Caco-2 (cell line): ENCODE measurements at regions not wholly inside any gene's neighbourhood (a gene's known extent, or its start where the extent isn't known, plus 50 kb on each side); places are given as distances from the start of the nearest gene placed in this dataset.
"Not testable (repeated sequence)": the region's sequence is repeated elsewhere in the genome, so short reads cannot be mapped to it uniquely, and the experiment has no call there.

ENCODE experiments used
- BruUV-seq: library from RNA; stranded (reverse); fragments of 400-500 nt; replicated peaks from 2 replicates; lab custom pipeline; 2021; lab: Mats Ljungman, UMichigan
- CTCF ChIA-PET: fragments of 300-600 bp; sonication (Branson Sonifier 250); formaldehyde crosslinking; loops from one replicate; lab custom pipeline; 2022; ENCODE audit warnings: antibody characterized with exemption; lab: Charles Lee
- POLR2A ChIA-PET: fragments of 300-600 bp; sonication (Branson Sonifier 250); formaldehyde crosslinking; loops from one replicate; lab custom pipeline; 2022; ENCODE audit warnings: antibody characterized with exemption; lab: Charles Lee
- DNase-seq, 2 experiments: peaks; one replicate each; pipeline versions ENCODE4 v3.0.0 to v3.0.0-alpha.2; 2020 to 2022
- H3K27me3 ChIP-seq: replicated peaks from 2 replicates; pipeline ENCODE4 v1.6.0; 2011; ENCODE audit warnings: low read length; ENCODE audit not compliant: control insufficient read depth, insufficient read depth
- H3K36me3 ChIP-seq: 2 replicates; pipeline ENCODE4 v1.5.1; 2011; ENCODE audit warnings: low read length; ENCODE audit not compliant: control insufficient read depth, insufficient read depth
- H3K4me1 ChIP-seq: fragments of 250-450 bp; sonication (Bioruptor Pico); 2 replicates; pipeline ENCODE4 v1.5.1; 2020; ENCODE audit warnings: mild to moderate bottlenecking
- H3K4me3 ChIP-seq: 2 replicates; pipeline ENCODE4 v1.5.1; 2011; ENCODE audit warnings: low read depth, mild to moderate bottlenecking, control low read depth, low read length
- H3K9me3 ChIP-seq: fragments of 250-450 bp; sonication (Bioruptor Pico); 2 replicates; pipeline ENCODE4 v1.5.1; 2020; ENCODE audit warnings: mild to moderate bottlenecking, moderate library complexity
- H3K27ac Mint-ChIP-seq: one replicate; pipeline ENCODE4 v1.8.0; 2022; ENCODE audit warnings: mixed read lengths; ENCODE audit not compliant: unreplicated experiment
- H3K27me3 Mint-ChIP-seq: one replicate; pipeline ENCODE4 v1.8.0; 2022; ENCODE audit warnings: mixed read lengths; ENCODE audit not compliant: insufficient read depth, unreplicated experiment
- H3K36me3 Mint-ChIP-seq: one replicate; pipeline ENCODE4 v1.8.0; 2022; ENCODE audit warnings: mild to moderate bottlenecking, mixed read lengths; ENCODE audit not compliant: insufficient read depth, unreplicated experiment
- H3K4me1 Mint-ChIP-seq: one replicate; pipeline ENCODE4 v1.8.0; 2022; ENCODE audit warnings: low read depth, mixed read lengths; ENCODE audit not compliant: unreplicated experiment
- H3K4me3 Mint-ChIP-seq: one replicate; pipeline ENCODE4 v1.8.0; 2022; ENCODE audit warnings: mild to moderate bottlenecking, moderate library complexity, mixed read lengths; ENCODE audit not compliant: unreplicated experiment
- H3K9me3 Mint-ChIP-seq: one replicate; pipeline ENCODE4 v1.8.0; 2022; ENCODE audit warnings: mixed read lengths; ENCODE audit not compliant: unreplicated experiment
- intact Hi-C: fragments of 100-400 bp; cut with micrococcal nuclease; formaldehyde crosslinking; loops from one replicate; pipeline ENCODE4 v1.10.0; 2022; ENCODE audit not compliant: unreplicated experiment
- TF ChIP-seq, protein P1 (sequence below), 2 experiments: fragments of 200-600 bp in 1 of 2; IDR thresholded peaks; 1 replicate in 1 of 2; 2 replicates in 1 of 2; pipeline versions ENCODE4 v1.5.1 to v1.8.0; 2011 to 2022; ENCODE audit warnings: antibody characterized with exemption in 1 of 2, control low read depth in 1 of 2, inconsistent platforms in 1 of 2, low read depth in 1 of 2, low read length in 1 of 2, mild to moderate bottlenecking in 1 of 2, moderate library complexity in 1 of 2; ENCODE audit not compliant: insufficient read depth in 1 of 2, severe bottlenecking in 1 of 2, unreplicated experiment in 1 of 2

GRCh38 chr5:124492444-124493224, 253.8 kb downstream of the ZNF608 start:
- H3K27me3 ChIP-seq = no peaks in the 10 kb centered on the region
- no peak overlapping the region for H3K4me3 ChIP-seq
- H3K36me3 Mint-ChIP-seq = no peaks in the 10 kb centered on the region
- TF ChIP-seq, protein P1, sequence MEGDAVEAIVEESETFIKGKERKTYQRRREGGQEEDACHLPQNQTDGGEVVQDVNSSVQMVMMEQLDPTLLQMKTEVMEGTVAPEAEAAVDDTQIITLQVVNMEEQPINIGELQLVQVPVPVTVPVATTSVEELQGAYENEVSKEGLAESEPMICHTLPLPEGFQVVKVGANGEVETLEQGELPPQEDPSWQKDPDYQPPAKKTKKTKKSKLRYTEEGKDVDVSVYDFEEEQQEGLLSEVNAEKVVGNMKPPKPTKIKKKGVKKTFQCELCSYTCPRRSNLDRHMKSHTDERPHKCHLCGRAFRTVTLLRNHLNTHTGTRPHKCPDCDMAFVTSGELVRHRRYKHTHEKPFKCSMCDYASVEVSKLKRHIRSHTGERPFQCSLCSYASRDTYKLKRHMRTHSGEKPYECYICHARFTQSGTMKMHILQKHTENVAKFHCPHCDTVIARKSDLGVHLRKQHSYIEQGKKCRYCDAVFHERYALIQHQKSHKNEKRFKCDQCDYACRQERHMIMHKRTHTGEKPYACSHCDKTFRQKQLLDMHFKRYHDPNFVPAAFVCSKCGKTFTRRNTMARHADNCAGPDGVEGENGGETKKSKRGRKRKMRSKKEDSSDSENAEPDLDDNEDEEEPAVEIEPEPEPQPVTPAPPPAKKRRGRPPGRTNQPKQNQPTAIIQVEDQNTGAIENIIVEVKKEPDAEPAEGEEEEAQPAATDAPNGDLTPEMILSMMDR (IDR thresholded peaks at IDR 0.05; ENCODE audit: insufficient read depth in 1 of 2, low read depth in 1 of 2, low read length in 1 of 2, severe bottlenecking in 1 of 2, unreplicated experiment in 1 of 2) = no peak
- no peaks in the 10 kb centered on the region for H3K36me3 ChIP-seq
- BruUV-seq = no TSS peak
- 0 out of 2 replicates have a peak, but pooled peaks cover 5% of the 10 kb centered on the region for H3K9me3 ChIP-seq
- H3K27ac Mint-ChIP-seq = no peak overlapping the region
- H3K4me1 Mint-ChIP-seq = peaks cover 10% of the 10 kb centered on the region
- H3K4me3 Mint-ChIP-seq = no peak overlapping the region
- peaks cover 34% of the 10 kb centered on the region for H3K9me3 Mint-ChIP-seq
- intact Hi-C loops = no loop called here
- ChIA-PET CTCF (no interaction called here), POLR2A (no interaction called here)
- H3K27me3 Mint-ChIP-seq = no peaks in the 10 kb centered on the region
- no peak for DNase-seq
- peaks cover 5% of the 10 kb centered on the region; the same call in 1 of the 2 replicates for H3K4me1 ChIP-seq

GRCh38 chr5:124490315-124490714, 256.1 kb downstream of the ZNF608 start:
- H3K9me3 ChIP-seq, BruUV-seq, H3K4me1 ChIP-seq, H3K4me3 ChIP-seq, CTCF ChIA-PET, H3K27ac Mint-ChIP-seq, H3K27me3 Mint-ChIP-seq, H3K36me3 ChIP-seq, intact Hi-C loops, POLR2A ChIA-PET, H3K4me3 Mint-ChIP-seq, DNase-seq, H3K27me3 ChIP-seq, H3K36me3 Mint-ChIP-seq: not testable (repeated sequence)
- peaks cover 10% of the 10 kb centered on the region for H3K4me1 Mint-ChIP-seq
- peaks cover 34% of the 10 kb centered on the region for H3K9me3 Mint-ChIP-seq

DNA sequence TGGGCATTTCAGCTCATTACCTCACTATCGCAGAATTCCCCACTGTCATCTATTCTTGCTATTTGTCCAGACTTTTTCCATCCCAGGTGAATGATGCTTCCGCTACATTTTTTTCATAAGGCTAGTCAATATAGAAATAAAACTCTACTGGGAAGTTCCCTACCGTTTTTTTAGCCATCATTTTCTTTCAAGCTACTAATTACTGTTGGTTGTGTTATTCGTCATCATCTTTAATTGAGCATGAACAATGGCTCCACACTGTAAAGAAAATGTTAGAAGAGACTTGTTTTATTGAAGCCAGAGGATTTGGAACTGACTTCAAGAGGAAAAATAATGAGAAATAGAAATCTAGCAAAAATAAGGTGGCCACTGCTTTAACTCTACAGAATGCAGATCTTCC, 265.0 kb downstream of the ZNF608 start:
- H3K36me3 Mint-ChIP-seq = no peaks in the 10 kb centered on the region
- TF ChIP-seq, protein P1 (IDR thresholded peaks at IDR 0.05; ENCODE audit: insufficient read depth in 1 of 2, low read depth in 1 of 2, low read length in 1 of 2, severe bottlenecking in 1 of 2, unreplicated experiment in 1 of 2) = no peak
- H3K27me3 ChIP-seq = no peaks in the 10 kb centered on the region
- H3K27me3 Mint-ChIP-seq = no peaks in the 10 kb centered on the region
- no peak overlapping the region for H3K4me3 ChIP-seq
- ChIA-PET POLR2A (no interaction called here), CTCF (no interaction called here)
- no peak for DNase-seq
- peaks cover 13% of the 10 kb centered on the region for H3K4me1 ChIP-seq
- no peak overlapping the region for H3K4me3 Mint-ChIP-seq
- intact Hi-C loops = no loop called here
- no TSS peak for BruUV-seq
- no peaks in the 10 kb centered on the region for H3K9me3 ChIP-seq
- no peaks in the 10 kb centered on the region for H3K36me3 ChIP-seq
- H3K4me1 Mint-ChIP-seq = no peaks in the 10 kb centered on the region
- no peaks in the 10 kb centered on the region for H3K9me3 Mint-ChIP-seq
- H3K27ac Mint-ChIP-seq = no peak overlapping the region
